Adrenal gland (tissue), 9 donors: ENCODE measurements at regions not wholly inside any gene's neighbourhood (a gene's known extent, or its start where the extent isn't known, plus 50 kb on each side); places are given as distances from the start of the nearest gene placed in this dataset.
"Not testable (repeated sequence)": the region's sequence is repeated elsewhere in the genome, so short reads cannot be mapped to it uniquely, and the experiment has no call there.

ENCODE experiments used
- DNase-seq, 7 donors: peaks; one replicate each; pipeline ENCODE4 v3.0.0-alpha.2; 2019 to 2020
- H3K27ac ChIP-seq, 5 donors: fragments of 200-600 bp; sonication (generic) in 4 of 5; 1 replicate in 3 of 5; 2 replicates in 2 of 5; pipeline versions ENCODE4 v1.5.1 to v1.8.0; 2016 to 2020; ENCODE audit warnings: mild to moderate bottlenecking in 1 of 5
- H3K27me3 ChIP-seq: fragments of 200-600 bp; 2 replicates; pipeline ENCODE4 v1.8.0; 2021
- H3K36me3 ChIP-seq, 2 donors: fragments of 200-600 bp; replicated peaks in 1 of 2; 1 replicate in 1 of 2; 2 replicates in 1 of 2; pipeline versions ENCODE4 v1.5.1 to v1.8.0; 2018 to 2022
- H3K4me1 ChIP-seq, 2 donors: fragments of 200-600 bp; replicated peaks in 1 of 2; 1 replicate in 1 of 2; 2 replicates in 1 of 2; pipeline versions ENCODE4 v1.5.1 to v1.8.0; 2018 to 2021
- H3K4me3 ChIP-seq, 4 donors: fragments of 200-600 bp; sonication (generic) in 3 of 4; one replicate each; pipeline ENCODE4 v1.5.1; 2016 to 2018
- H3K9me3 ChIP-seq, 3 donors: fragments of 200-600 bp; sonication (generic) in 1 of 3; replicated peaks in 1 of 3; 1 replicate in 2 of 3; 2 replicates in 1 of 3; pipeline versions ENCODE4 v1.5.1 to v1.8.0; 2016 to 2021
- CTCF ChIP-seq, 6 experiments: fragments of 450-650 bp in 4 of 6; fragments of 200-600 bp in 2 of 6; sonication (generic) in 1 of 6; IDR thresholded peaks; 1 replicate in 5 of 6; 2 replicates in 1 of 6; pipeline versions ENCODE4 v1.5.1 to v1.8.0; 2016 to 2021; ENCODE audit warnings: antibody characterized with exemption in 6 of 6, mild to moderate bottlenecking in 2 of 6, moderate library complexity in 1 of 6
- POLR2A ChIP-seq, 2 donors: fragments of 450-650 bp; IDR thresholded peaks; one replicate each; pipeline ENCODE4 v1.6.1; 2017; ENCODE audit warnings: antibody characterized with exemption in 2 of 2, mild to moderate bottlenecking in 2 of 2, moderate library complexity in 1 of 2
- WGBS, 4 donors: extraction: QIAGEN DNeasy Blood & Tissue Kit in 2 of 4; methylation state at CpG; one replicate each; pipeline versions ENCODE4 v1.1.5 to v1.1.7; 2013 to 2017; 5-methylcytosine and 5-hydroxymethylcytosine counted together
- intact Hi-C, 2 donors: fragments of 100-400 bp; cut with DNase I; formaldehyde crosslinking; loops; one replicate each; pipeline versions ENCODE4 v1.14.1 to v1.15.0; 2022 to 2023
- donor health status: healthy with polysubstance abuse.
- donor health status: Bipolar disorder and iron deficiency.
- donor health status: DM: yes; HTN: yes; CAD: no.
- donor health status: DM: no; HTN: no; CAD: no.
- donor health status: DM: no; HTN: no; CAD: no.

DNA sequence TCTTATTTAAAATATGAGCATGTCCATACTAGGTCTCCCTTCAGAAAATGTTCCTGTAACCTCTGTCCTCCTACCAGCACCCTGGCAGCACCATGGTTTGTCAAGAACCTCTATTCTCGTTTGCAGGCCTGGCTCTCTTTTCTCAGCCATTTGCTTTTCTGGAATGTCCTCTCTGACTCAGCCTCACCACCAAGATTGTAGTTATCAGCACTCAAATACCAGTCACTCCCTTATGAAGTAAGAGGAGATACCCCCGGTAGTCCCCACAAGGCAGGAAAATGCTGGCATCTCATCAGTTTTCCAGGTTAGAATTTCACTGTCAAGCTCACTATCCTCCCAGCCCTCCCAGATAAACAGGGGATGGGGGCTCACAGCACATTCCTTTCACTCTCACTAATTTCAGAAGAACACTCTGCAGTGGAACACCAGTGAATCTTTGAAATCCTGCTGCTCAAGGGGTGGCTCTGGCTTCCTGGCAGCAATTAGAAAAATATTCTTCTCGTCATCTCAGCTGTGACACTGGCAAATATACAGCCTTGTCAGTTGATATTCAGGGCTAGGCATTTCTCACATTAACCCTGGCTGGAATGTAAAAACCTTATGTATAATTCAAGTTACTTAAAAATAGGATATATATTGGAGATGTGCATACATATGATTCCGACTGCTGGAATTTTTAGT is 129.2 kb downstream of the TBX18 start:
- intact Hi-C loops: no loop called here
- Histone ChIP-seq H3K9me3 (no peaks in the 10 kb centered on the region), H3K4me1 (no peaks in the 10 kb centered on the region), H3K36me3 (no peaks in the 10 kb centered on the region), H3K4me3 (no peak overlapping the region), H3K27me3 (no peaks in the 10 kb centered on the region), H3K27ac (no peak overlapping the region)
- no peak for TF ChIP-seq CTCF (IDR thresholded peaks at IDR 0.05)
- no peak for TF ChIP-seq POLR2A (IDR thresholded peaks at IDR 0.05)
- 56 to 68% (median 60%) methylated on average over 4 of the region's 4 CpGs for WGBS, 4 donors
- no peak for DNase-seq

DNA sequence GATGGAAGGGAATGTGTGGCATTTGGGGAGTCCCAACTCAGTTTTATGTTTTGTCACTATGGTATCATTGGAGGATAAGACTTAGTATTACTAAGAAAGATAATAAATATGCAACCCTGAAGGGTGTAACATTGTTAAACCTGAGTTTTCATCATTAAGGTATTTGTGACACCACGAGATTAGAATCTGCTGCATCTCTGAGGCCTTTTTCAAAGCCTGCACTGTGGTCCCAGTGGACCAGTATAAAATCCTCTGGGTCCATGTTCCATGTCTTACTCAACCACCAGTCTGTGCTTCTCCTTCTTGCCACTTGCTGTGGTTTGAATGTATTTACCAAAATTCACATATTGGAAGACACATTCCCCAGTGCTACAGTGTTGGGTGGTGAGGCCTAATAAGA is 130.6 kb downstream of the TBX18 start:
- WGBS, 4 donors: 58 to 92% (median 76%) methylated on average over 1 of the region's 1 CpG
- Histone ChIP-seq H3K36me3 (no peaks in the 10 kb centered on the region), H3K27me3 (no peaks in the 10 kb centered on the region), H3K9me3 (no peaks in the 10 kb centered on the region), H3K4me3 (no peak overlapping the region), H3K4me1 (no peaks in the 10 kb centered on the region), H3K27ac (no peak overlapping the region)
- no peak for TF ChIP-seq POLR2A (IDR thresholded peaks at IDR 0.05)
- TF ChIP-seq CTCF (IDR thresholded peaks at IDR 0.05): no peak
- no peak for DNase-seq
- intact Hi-C loops: no loop called here

- WGBS, 4 donors: 86 to 99% (median 93%) methylated on average over 11 to 14 of the region's 14 CpGs
These were observed 137.9 kb downstream of the TBX18 start for GRCh38 chr6:84626527-84626926.

GRCh38 chr6:84625506-84625905 is 138.9 kb downstream of the TBX18 start:
- intact Hi-C loops: no loop called here
- H3K4me3 ChIP-seq: no peak overlapping the region
- no peaks in the 10 kb centered on the region for H3K4me1 ChIP-seq
- H3K9me3 ChIP-seq: no peaks in the 10 kb centered on the region
- DNase-seq: no peak
- TF ChIP-seq CTCF (IDR thresholded peaks at IDR 0.05): no peak
- TF ChIP-seq POLR2A (IDR thresholded peaks at IDR 0.05): no peak
- no peaks in the 10 kb centered on the region for H3K27me3 ChIP-seq
- H3K27ac ChIP-seq: no peak overlapping the region
- no peaks in the 10 kb centered on the region for H3K36me3 ChIP-seq

More at GRCh38 chr6:84626527-84626926, 137.9 kb downstream of the TBX18 start:
- H3K36me3 ChIP-seq, DNase-seq, H3K4me3 ChIP-seq, H3K27ac ChIP-seq, H3K9me3 ChIP-seq, intact Hi-C loops, H3K4me1 ChIP-seq, H3K27me3 ChIP-seq: not testable (repeated sequence)

GRCh38 chr6:84623956-84624680 is 140.3 kb downstream of the TBX18 start:
- no peaks in the 10 kb centered on the region for H3K27me3 ChIP-seq
- H3K36me3 ChIP-seq: no peaks in the 10 kb centered on the region
- no peak overlapping the region for H3K27ac ChIP-seq
- H3K4me1 ChIP-seq: no peaks in the 10 kb centered on the region
- DNase-seq: peak in 1 of 7 donors; percentile 47
- no peak overlapping the region for H3K4me3 ChIP-seq
- intact Hi-C loops: no loop called here
- no peaks in the 10 kb centered on the region for H3K9me3 ChIP-seq
- TF ChIP-seq POLR2A (IDR thresholded peaks at IDR 0.05) (no peak), CTCF (IDR thresholded peaks at IDR 0.05) (no peak)
- 31 to 39% (median 37%) methylated on average over 4 of the region's 4 CpGs for WGBS, 4 donors
